ENCODE measurements at regions not wholly inside any gene's neighbourhood (a gene's known extent, or its start where the extent isn't known, plus 50 kb on each side); places are given as distances from the start of the nearest gene placed in this dataset.

- TF ChIP-seq, protein P1, sequence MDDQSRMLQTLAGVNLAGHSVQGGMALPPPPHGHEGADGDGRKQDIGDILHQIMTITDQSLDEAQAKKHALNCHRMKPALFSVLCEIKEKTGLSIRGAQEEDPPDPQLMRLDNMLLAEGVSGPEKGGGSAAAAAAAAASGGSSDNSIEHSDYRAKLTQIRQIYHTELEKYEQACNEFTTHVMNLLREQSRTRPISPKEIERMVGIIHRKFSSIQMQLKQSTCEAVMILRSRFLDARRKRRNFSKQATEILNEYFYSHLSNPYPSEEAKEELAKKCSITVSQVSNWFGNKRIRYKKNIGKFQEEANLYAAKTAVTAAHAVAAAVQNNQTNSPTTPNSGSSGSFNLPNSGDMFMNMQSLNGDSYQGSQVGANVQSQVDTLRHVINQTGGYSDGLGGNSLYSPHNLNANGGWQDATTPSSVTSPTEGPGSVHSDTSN (IDR thresholded peaks at IDR 0.05), result no peak
- TF ChIP-seq CTCF (IDR thresholded peaks at IDR 0.05) (no peak), BHLHE40 (IDR thresholded peaks at IDR 0.05; ENCODE audit: low read depth, low read length) (no peak), CEBPB (IDR thresholded peaks at IDR 0.05) (no peak), JUNB (IDR thresholded peaks at IDR 0.05) (no peak), POLR2A (IDR thresholded peaks at IDR 0.05; ENCODE audit: low read length) (no peak)
- TF ChIP-seq, protein P2, sequence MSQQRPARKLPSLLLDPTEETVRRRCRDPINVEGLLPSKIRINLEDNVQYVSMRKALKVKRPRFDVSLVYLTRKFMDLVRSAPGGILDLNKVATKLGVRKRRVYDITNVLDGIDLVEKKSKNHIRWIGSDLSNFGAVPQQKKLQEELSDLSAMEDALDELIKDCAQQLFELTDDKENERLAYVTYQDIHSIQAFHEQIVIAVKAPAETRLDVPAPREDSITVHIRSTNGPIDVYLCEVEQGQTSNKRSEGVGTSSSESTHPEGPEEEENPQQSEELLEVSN (IDR thresholded peaks at IDR 0.05; ENCODE audit: borderline replicate concordance, low read depth), result no peak
Observed at GRCh38 chr5:33261747-33262146, 179.0 kb upstream of the TARS1 start.

Data from A549 (cell line).